CD14-positive monocyte (primary cell): ENCODE measurements at regions not wholly inside any gene's neighbourhood (a gene's known extent, or its start where the extent isn't known, plus 50 kb on each side); places are given as distances from the start of the nearest gene placed in this dataset.

ENCODE experiments used
- DNase-seq, 3 donors: peaks; one replicate each; pipeline ENCODE4 v3.0.0-alpha.2; 2011 to 2022
- H2AFZ ChIP-seq: 2 replicates; pipeline ENCODE4 v1.6.0; 2012; ENCODE audit warnings: mild to moderate bottlenecking, low read depth, low read length, inconsistent platforms; ENCODE audit not compliant: insufficient read depth, poor library complexity, severe bottlenecking
- H3K27ac ChIP-seq, 2 donors: 1 replicate in 1 of 2; 2 replicates in 1 of 2; pipeline ENCODE4 v1.5.1; 2012 to 2013; ENCODE audit warnings: low read length in 2 of 2, control low read depth in 1 of 2, inconsistent platforms in 1 of 2, low read depth in 1 of 2, mild to moderate bottlenecking in 1 of 2
- H3K27me3 ChIP-seq, 2 donors: one replicate each; pipeline versions ENCODE4 v1.6.0 to v1.6.1; 2011 to 2013; ENCODE audit warnings: low read length in 2 of 2; ENCODE audit not compliant: control insufficient read depth in 2 of 2, insufficient read depth in 2 of 2
- H3K36me3 ChIP-seq, 2 donors: replicated peaks in 1 of 2; 1 replicate in 1 of 2; 2 replicates in 1 of 2; pipeline versions ENCODE4 v1.5.1 to v1.6.1; 2012 to 2013; ENCODE audit warnings: low read length in 2 of 2, control low read depth in 1 of 2, inconsistent platforms in 1 of 2, mild to moderate bottlenecking in 1 of 2; ENCODE audit not compliant: insufficient read depth in 2 of 2, control insufficient read depth in 1 of 2
- H3K4me1 ChIP-seq, 2 donors: 1 replicate in 1 of 2; 2 replicates in 1 of 2; pipeline versions ENCODE4 v1.5.1 to v1.6.1; 2012 to 2013; ENCODE audit warnings: low read length in 2 of 2, control low read depth in 1 of 2, inconsistent platforms in 1 of 2, mild to moderate bottlenecking in 1 of 2, moderate library complexity in 1 of 2; ENCODE audit not compliant: insufficient read depth in 2 of 2, control insufficient read depth in 1 of 2
- H3K4me2 ChIP-seq: replicated peaks from 2 replicates; pipeline ENCODE3; 2012; ENCODE audit warnings: low read length, moderate library complexity, mild to moderate bottlenecking; ENCODE audit not compliant: poor library complexity, severe bottlenecking; ENCODE audit errors: extremely low read depth
- H3K4me3 ChIP-seq, 3 experiments: fragments of 200-600 bp in 1 of 3; sonication (generic) in 1 of 3; replicated peaks in 1 of 3; 1 replicate in 2 of 3; 2 replicates in 1 of 3; pipeline ENCODE4 v1.5.1; 2011 to 2013; ENCODE audit warnings: low read length in 3 of 3, mild to moderate bottlenecking in 3 of 3, control low read depth in 2 of 3, low read depth in 2 of 3, inconsistent platforms in 1 of 3, moderate library complexity in 1 of 3
- H3K79me2 ChIP-seq: 2 replicates; pipeline ENCODE4 v1.6.0; 2012; ENCODE audit warnings: mild to moderate bottlenecking, control low read depth, inconsistent platforms, low read length, moderate library complexity; ENCODE audit not compliant: insufficient read depth
- H3K9ac ChIP-seq: 2 replicates; pipeline ENCODE4 v1.6.0; 2017; ENCODE audit warnings: low read length, mild to moderate bottlenecking; ENCODE audit not compliant: insufficient read depth, poor library complexity, severe bottlenecking
- H3K9me3 ChIP-seq, 2 donors: replicated peaks in 1 of 2; 1 replicate in 1 of 2; 2 replicates in 1 of 2; pipeline versions ENCODE4 v1.5.1 to v1.6.1; 2012 to 2013; ENCODE audit warnings: low read length in 2 of 2, control low read depth in 1 of 2; ENCODE audit not compliant: control insufficient read depth in 1 of 2, insufficient read depth in 1 of 2
- H4K20me1 ChIP-seq: 2 replicates; pipeline ENCODE4 v1.6.0; 2012; ENCODE audit warnings: mild to moderate bottlenecking, low read length, control low read depth, moderate library complexity; ENCODE audit not compliant: insufficient read depth
- H3K27ac Mint-ChIP-seq, 7 donors: one replicate each; pipeline ENCODE4 v1.8.0; 2020; ENCODE audit warnings: mild to moderate bottlenecking in 7 of 7, mixed read lengths in 7 of 7, moderate library complexity in 6 of 7, inconsistent platforms in 2 of 7
- H3K27me3 Mint-ChIP-seq, 3 donors: one replicate each; pipeline ENCODE4 v1.8.0; 2021 to 2022; ENCODE audit warnings: low read depth in 3 of 3, mild to moderate bottlenecking in 3 of 3, mixed read lengths in 3 of 3, moderate library complexity in 3 of 3, inconsistent platforms in 1 of 3
- H3K36me3 Mint-ChIP-seq, 2 donors: one replicate each; pipeline ENCODE4 v1.8.0; 2020; ENCODE audit warnings: mixed read lengths in 2 of 2, inconsistent platforms in 1 of 2, mild to moderate bottlenecking in 1 of 2
- H3K4me1 Mint-ChIP-seq: one replicate; pipeline ENCODE4 v1.8.0; 2020; ENCODE audit warnings: mild to moderate bottlenecking, mixed read lengths
- H3K4me3 Mint-ChIP-seq, 2 donors: one replicate each; pipeline ENCODE4 v1.8.0; 2020; ENCODE audit warnings: mild to moderate bottlenecking in 2 of 2, mixed read lengths in 2 of 2, moderate library complexity in 1 of 2
- H3K9me3 Mint-ChIP-seq, 7 donors: one replicate each; pipeline ENCODE4 v1.8.0; 2020 to 2022; ENCODE audit warnings: mixed read lengths in 7 of 7, mild to moderate bottlenecking in 6 of 7, moderate library complexity in 6 of 7, inconsistent platforms in 2 of 7
- CTCF ChIP-seq: fragments of 200-600 bp; IDR thresholded peaks from one replicate; pipeline ENCODE4 v1.8.0; 2022; ENCODE audit warnings: antibody characterized with exemption, mild to moderate bottlenecking
- WGBS: methylation state at CpG from one replicate; pipeline ENCODE4 v1.1.5; 2013; ENCODE audit warnings: missing lambda C conversion rate; ENCODE audit not compliant: insufficient coverage; 5-methylcytosine and 5-hydroxymethylcytosine counted together
- intact Hi-C, 2 donors: fragments of 100-400 bp; cut with micrococcal nuclease; formaldehyde crosslinking; loops; one replicate each; pipeline versions ENCODE4 v1.15.0 to v1.15.1; 2023

DNA sequence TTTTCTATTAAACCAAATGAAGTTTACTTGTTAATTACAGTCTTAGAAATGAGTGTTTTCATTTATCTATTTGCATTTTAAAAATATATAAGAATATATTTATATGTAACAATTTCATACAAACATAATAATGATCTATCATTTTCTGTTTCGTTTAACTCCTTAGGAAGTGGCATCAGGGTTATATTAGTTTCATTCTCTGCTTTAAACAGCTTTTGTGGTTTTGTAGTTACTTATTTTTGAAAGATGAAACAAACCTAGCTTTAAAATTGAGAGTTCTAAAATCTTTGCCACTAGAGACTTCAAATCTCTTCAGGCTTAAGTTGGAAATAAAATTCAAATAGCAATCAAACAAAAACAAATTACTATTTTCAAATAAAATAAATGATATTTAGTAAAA, 2110.6 kb downstream of the MRPL39 start:
- Mint-ChIP-seq H3K27me3 (no peaks in the 10 kb centered on the region), H3K4me3 (no peak overlapping the region), H3K27ac (no peak overlapping the region)

GRCh38 chr21:23488245-23488644, 2119.0 kb downstream of the MRPL39 start:
- no peak overlapping the region for H3K4me3 Mint-ChIP-seq
- no peaks in the 10 kb centered on the region for H3K4me1 Mint-ChIP-seq
- Histone ChIP-seq H3K79me2 (no peaks in the 10 kb centered on the region), H3K4me1 (no peaks in the 10 kb centered on the region), H2AFZ (no peak overlapping the region), H3K27ac (no peak overlapping the region), H3K9ac (no peak overlapping the region), H3K9me3 (no peaks in the 10 kb centered on the region), H3K4me3 (no peak overlapping the region), H3K36me3 (no peaks in the 10 kb centered on the region), H4K20me1 (no peaks in the 10 kb centered on the region), H3K4me2 (no peak overlapping the region), H3K27me3 (no peaks in the 10 kb centered on the region)
- no peak for TF ChIP-seq CTCF
- no peak for DNase-seq
- H3K36me3 Mint-ChIP-seq: no peaks in the 10 kb centered on the region
- no peak overlapping the region for H3K27ac Mint-ChIP-seq
- intact Hi-C loops: no loop called here
- WGBS: 100% methylated on average over 1 of the region's 2 CpGs
- H3K27me3 Mint-ChIP-seq: peaks cover 0 to 2% (median 0%) of the 10 kb centered on the region in 3 donors
- peaks cover 0 to 6% (median 0%) of the 10 kb centered on the region in 7 donors for H3K9me3 Mint-ChIP-seq

More for the DNA sequence above, 2110.6 kb downstream of the MRPL39 start:
- Mint-ChIP-seq H3K9me3 (peaks cover 0 to 6% (median 3%) of the 10 kb centered on the region in 7 donors), H3K36me3 (no peaks in the 10 kb centered on the region), H3K4me1 (no peaks in the 10 kb centered on the region)
- TF ChIP-seq CTCF: no peak
- Histone ChIP-seq H3K4me3 (no peak overlapping the region), H4K20me1 (no peaks in the 10 kb centered on the region), H3K27me3 (no peaks in the 10 kb centered on the region), H3K9ac (no peak overlapping the region), H2AFZ (no peak overlapping the region), H3K9me3 (peaks cover 0 to 5% of the 10 kb centered on the region in 2 donors), H3K79me2 (no peaks in the 10 kb centered on the region), H3K4me1 (no peaks in the 10 kb centered on the region), H3K27ac (no peak overlapping the region), H3K36me3 (no peaks in the 10 kb centered on the region), H3K4me2 (no peak overlapping the region)
- intact Hi-C loops: no loop called here
- no peak for DNase-seq
- no CpG with 5 or more reads among the region's 1 CpG for WGBS
